Retinal pigment epithelial cell (primary cell): ENCODE measurements at regions not wholly inside any gene's neighbourhood (a gene's known extent, or its start where the extent isn't known, plus 50 kb on each side); places are given as distances from the start of the nearest gene placed in this dataset.
A peak's percentile ranks its signal among the peaks of the same experiment; 100 is the strongest.

ENCODE experiments used
- DNase-seq: peaks from one replicate; pipeline ENCODE4 v3.0.0-alpha.2; 2010; ENCODE audit warnings: low read depth
- H3K4me3 ChIP-seq: 2 replicates; pipeline ENCODE4 v1.5.1; 2011; ENCODE audit warnings: mild to moderate bottlenecking, low read length, control low read depth, moderate library complexity
- TF ChIP-seq, protein P1 (sequence below): conservative IDR thresholded peaks from 2 replicates; pipeline ENCODE4 v1.5.1; 2011; ENCODE audit warnings: low read depth, low read length, control low read depth, inconsistent platforms

- DNase-seq = no peak
- no peak overlapping the region for H3K4me3 ChIP-seq
- TF ChIP-seq, protein P1, sequence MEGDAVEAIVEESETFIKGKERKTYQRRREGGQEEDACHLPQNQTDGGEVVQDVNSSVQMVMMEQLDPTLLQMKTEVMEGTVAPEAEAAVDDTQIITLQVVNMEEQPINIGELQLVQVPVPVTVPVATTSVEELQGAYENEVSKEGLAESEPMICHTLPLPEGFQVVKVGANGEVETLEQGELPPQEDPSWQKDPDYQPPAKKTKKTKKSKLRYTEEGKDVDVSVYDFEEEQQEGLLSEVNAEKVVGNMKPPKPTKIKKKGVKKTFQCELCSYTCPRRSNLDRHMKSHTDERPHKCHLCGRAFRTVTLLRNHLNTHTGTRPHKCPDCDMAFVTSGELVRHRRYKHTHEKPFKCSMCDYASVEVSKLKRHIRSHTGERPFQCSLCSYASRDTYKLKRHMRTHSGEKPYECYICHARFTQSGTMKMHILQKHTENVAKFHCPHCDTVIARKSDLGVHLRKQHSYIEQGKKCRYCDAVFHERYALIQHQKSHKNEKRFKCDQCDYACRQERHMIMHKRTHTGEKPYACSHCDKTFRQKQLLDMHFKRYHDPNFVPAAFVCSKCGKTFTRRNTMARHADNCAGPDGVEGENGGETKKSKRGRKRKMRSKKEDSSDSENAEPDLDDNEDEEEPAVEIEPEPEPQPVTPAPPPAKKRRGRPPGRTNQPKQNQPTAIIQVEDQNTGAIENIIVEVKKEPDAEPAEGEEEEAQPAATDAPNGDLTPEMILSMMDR = no peak
Observed at GRCh38 chr4:177232473-177232872, 77.2 kb upstream of the NEIL3 start.

GRCh38 chr4:177235026-177235425, 74.6 kb upstream of the NEIL3 start:
- no peak overlapping the region for H3K4me3 ChIP-seq
- no peak for DNase-seq
- TF ChIP-seq, protein P1 = no peak

GRCh38 chr4:177236886-177237285, 72.8 kb upstream of the NEIL3 start:
- DNase-seq = no peak
- TF ChIP-seq, protein P1 = no peak
- no peak overlapping the region for H3K4me3 ChIP-seq

- no peak for DNase-seq
- TF ChIP-seq, protein P1 = no peak
- no peak overlapping the region for H3K4me3 ChIP-seq
Observed at GRCh38 chr4:177237291-177237690, 72.4 kb upstream of the NEIL3 start.

DNA sequence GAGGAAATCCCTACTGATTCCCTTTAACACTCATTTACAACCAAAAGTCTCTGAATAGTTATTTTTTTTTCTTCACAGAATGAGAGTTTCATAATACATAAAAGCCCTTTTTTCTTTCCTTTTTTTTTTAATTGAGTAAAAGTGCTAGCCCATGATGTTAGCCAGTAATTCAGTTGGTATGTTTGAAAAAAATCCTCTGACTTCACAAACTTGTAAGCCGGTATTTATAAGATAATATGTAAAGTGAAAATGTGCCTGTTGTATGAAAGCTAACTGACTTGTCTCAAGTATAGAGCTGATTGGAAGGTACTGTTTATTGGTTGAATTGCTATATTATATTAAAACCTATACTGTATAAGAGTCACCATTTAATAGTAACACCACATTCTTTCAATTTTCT, 70.2 kb upstream of the NEIL3 start:
- no peak for DNase-seq
- TF ChIP-seq, protein P1 = no peak
- no peak overlapping the region for H3K4me3 ChIP-seq

- H3K4me3 ChIP-seq = no peak overlapping the region
- TF ChIP-seq, protein P1 = peak; percentile 36
- no peak for DNase-seq
Observed at GRCh38 chr4:177239878-177240277, 69.8 kb upstream of the NEIL3 start.

DNA sequence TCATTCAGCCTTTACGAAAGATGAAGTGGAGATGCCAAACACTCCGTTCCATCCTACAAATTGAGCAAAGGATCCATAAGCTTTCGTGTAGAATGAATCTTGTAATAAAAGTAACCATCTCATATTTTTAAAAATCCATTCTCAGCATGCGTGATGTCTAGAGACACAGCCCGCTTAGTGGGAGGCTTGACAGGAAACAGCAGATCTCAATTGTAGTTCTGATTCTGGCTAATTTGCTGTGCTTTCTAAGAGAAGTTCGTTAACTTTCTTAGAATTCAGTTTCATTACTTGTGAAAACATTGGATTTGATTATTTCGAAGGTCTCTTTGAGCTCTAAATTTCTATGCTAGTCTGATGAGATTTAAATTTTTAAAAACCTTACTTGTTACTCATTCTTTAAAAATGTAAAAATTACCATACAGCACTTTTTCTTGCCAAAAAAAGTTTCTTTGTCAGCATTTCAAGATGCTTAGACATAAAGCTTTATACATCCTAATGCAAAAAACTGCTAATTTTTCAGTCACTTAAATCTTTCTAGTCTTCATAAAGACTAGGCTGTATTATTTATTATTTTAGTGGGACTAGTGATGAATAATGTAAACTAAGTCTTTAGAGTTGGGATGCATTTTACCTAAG, 66.9 kb upstream of the NEIL3 start:
- TF ChIP-seq, protein P1 = no peak
- no peak for DNase-seq
- H3K4me3 ChIP-seq = no peak overlapping the region
